ENCODE measurements at regions not wholly inside any gene's neighbourhood (a gene's known extent, or its start where the extent isn't known, plus 50 kb on each side); places are given as distances from the start of the nearest gene placed in this dataset.

DNA sequence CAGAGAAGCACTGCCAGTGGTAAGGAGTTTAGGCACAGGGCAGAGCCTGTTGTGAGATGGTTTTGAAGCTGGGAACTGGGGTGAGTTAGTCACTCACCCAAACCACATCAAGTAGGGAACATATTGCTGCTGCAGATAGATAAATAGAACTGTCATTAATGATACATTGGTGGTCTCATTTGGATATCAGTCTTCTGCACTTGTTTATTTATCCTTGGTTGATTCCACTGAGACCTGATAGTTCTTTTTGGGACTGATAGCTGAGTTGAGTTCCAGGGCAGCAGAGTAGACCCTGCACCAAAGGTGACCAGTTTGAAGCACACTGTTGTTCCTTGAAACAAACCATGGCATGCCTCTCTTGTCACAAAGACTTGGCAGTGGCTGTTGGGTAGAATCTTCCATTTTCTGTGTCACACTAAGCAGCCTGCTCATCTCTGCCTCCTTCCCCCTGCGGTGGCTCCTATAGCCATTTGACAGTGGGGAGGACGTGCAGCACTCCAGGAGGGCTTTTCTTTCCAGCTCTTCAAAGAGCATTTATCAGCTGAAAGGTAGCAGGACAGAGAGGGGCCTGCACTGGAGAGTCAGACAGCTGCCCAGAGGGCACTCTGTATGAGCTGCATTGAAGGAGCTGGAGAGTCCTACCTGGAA lies 59.7 kb upstream of the TMEM164 start:
- TF ChIP-seq, protein P1, sequence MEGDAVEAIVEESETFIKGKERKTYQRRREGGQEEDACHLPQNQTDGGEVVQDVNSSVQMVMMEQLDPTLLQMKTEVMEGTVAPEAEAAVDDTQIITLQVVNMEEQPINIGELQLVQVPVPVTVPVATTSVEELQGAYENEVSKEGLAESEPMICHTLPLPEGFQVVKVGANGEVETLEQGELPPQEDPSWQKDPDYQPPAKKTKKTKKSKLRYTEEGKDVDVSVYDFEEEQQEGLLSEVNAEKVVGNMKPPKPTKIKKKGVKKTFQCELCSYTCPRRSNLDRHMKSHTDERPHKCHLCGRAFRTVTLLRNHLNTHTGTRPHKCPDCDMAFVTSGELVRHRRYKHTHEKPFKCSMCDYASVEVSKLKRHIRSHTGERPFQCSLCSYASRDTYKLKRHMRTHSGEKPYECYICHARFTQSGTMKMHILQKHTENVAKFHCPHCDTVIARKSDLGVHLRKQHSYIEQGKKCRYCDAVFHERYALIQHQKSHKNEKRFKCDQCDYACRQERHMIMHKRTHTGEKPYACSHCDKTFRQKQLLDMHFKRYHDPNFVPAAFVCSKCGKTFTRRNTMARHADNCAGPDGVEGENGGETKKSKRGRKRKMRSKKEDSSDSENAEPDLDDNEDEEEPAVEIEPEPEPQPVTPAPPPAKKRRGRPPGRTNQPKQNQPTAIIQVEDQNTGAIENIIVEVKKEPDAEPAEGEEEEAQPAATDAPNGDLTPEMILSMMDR (IDR thresholded peaks at IDR 0.05), result no peak
- TF ChIP-seq POLR2A (IDR thresholded peaks at IDR 0.05), result no peak
